ENCODE measurements at regions not wholly inside any gene's neighbourhood (a gene's known extent, or its start where the extent isn't known, plus 50 kb on each side); places are given as distances from the start of the nearest gene placed in this dataset.

- Histone ChIP-seq H3K4me1 (ENCODE audit: control insufficient read depth, insufficient read depth, low read length) (peaks cover 4% of the 10 kb centered on the region; the same call in 1 of the 2 replicates), H3K27me3 (ENCODE audit: control insufficient read depth, insufficient read depth, low read length) (no peaks in the 10 kb centered on the region), H3K9me3 (ENCODE audit: control insufficient read depth, insufficient read depth, low read depth, low read length) (no peaks in the 10 kb centered on the region), H3K36me3 (ENCODE audit: control insufficient read depth, insufficient read depth, low read length) (no peaks in the 10 kb centered on the region), H3K9ac (ENCODE audit: low read length) (no peak overlapping the region), H3K27ac (ENCODE audit: low read depth, low read length) (no peak overlapping the region), H3K4me3 (ENCODE audit: low read depth, low read length) (no peak overlapping the region)
These were observed 145.3 kb upstream of the STXBP5 start for GRCh38 chr6:147058786-147059385.

- Histone ChIP-seq H3K9me3 (ENCODE audit: control insufficient read depth, insufficient read depth, low read depth, low read length) (no peaks in the 10 kb centered on the region), H3K9ac (ENCODE audit: low read length) (no peak overlapping the region), H3K4me1 (ENCODE audit: control insufficient read depth, insufficient read depth, low read length) (peaks cover 4% of the 10 kb centered on the region; the same call in 1 of the 2 replicates), H3K4me3 (ENCODE audit: low read depth, low read length) (no peak overlapping the region), H3K27me3 (ENCODE audit: control insufficient read depth, insufficient read depth, low read length) (no peaks in the 10 kb centered on the region), H3K36me3 (ENCODE audit: control insufficient read depth, insufficient read depth, low read length) (no peaks in the 10 kb centered on the region), H3K27ac (ENCODE audit: low read depth, low read length) (no peak overlapping the region)
These were observed 143.6 kb upstream of the STXBP5 start for GRCh38 chr6:147060636-147061035.

- Histone ChIP-seq H3K27me3 (ENCODE audit: control insufficient read depth, insufficient read depth, low read length) (no peaks in the 10 kb centered on the region), H3K4me3 (ENCODE audit: low read depth, low read length) (no peak overlapping the region), H3K36me3 (ENCODE audit: control insufficient read depth, insufficient read depth, low read length) (no peaks in the 10 kb centered on the region), H3K4me1 (ENCODE audit: control insufficient read depth, insufficient read depth, low read length) (no peaks in the 10 kb centered on the region), H3K9ac (ENCODE audit: low read length) (no peak overlapping the region), H3K27ac (ENCODE audit: low read depth, low read length) (no peak overlapping the region), H3K9me3 (ENCODE audit: control insufficient read depth, insufficient read depth, low read depth, low read length) (no peaks in the 10 kb centered on the region)
These were observed 143.0 kb upstream of the STXBP5 start for GRCh38 chr6:147061252-147061651.

- Histone ChIP-seq H3K9ac (ENCODE audit: low read length) (no peak overlapping the region), H3K9me3 (ENCODE audit: control insufficient read depth, insufficient read depth, low read depth, low read length) (no peaks in the 10 kb centered on the region), H3K4me1 (ENCODE audit: control insufficient read depth, insufficient read depth, low read length) (no peaks in the 10 kb centered on the region), H3K4me3 (ENCODE audit: low read depth, low read length) (no peak overlapping the region), H3K36me3 (ENCODE audit: control insufficient read depth, insufficient read depth, low read length) (no peaks in the 10 kb centered on the region), H3K27me3 (ENCODE audit: control insufficient read depth, insufficient read depth, low read length) (no peaks in the 10 kb centered on the region), H3K27ac (ENCODE audit: low read depth, low read length) (no peak overlapping the region)
These were observed 140.7 kb upstream of the STXBP5 start for GRCh38 chr6:147063469-147064031.

GRCh38 chr6:147065786-147066185 is 138.4 kb upstream of the STXBP5 start:
- no peaks in the 10 kb centered on the region for H3K36me3 ChIP-seq (ENCODE audit: control insufficient read depth, insufficient read depth, low read length)
- no peaks in the 10 kb centered on the region for H3K27me3 ChIP-seq (ENCODE audit: control insufficient read depth, insufficient read depth, low read length)

GRCh38 chr6:147067184-147067583 is 137.0 kb upstream of the STXBP5 start:
- H3K27me3 ChIP-seq (ENCODE audit: control insufficient read depth, insufficient read depth, low read length) = no peaks in the 10 kb centered on the region
- H3K4me1 ChIP-seq (ENCODE audit: control insufficient read depth, insufficient read depth, low read length) = no peaks in the 10 kb centered on the region
- H3K9me3 ChIP-seq (ENCODE audit: control insufficient read depth, insufficient read depth, low read depth, low read length) = peaks cover 6% of the 10 kb centered on the region; the same call in 1 of the 2 replicates
- H3K9ac ChIP-seq (ENCODE audit: low read length) = no peak overlapping the region
- H3K4me3 ChIP-seq (ENCODE audit: low read depth, low read length) = no peak overlapping the region
- H3K27ac ChIP-seq (ENCODE audit: low read depth, low read length) = no peak overlapping the region
- H3K36me3 ChIP-seq (ENCODE audit: control insufficient read depth, insufficient read depth, low read length) = no peaks in the 10 kb centered on the region

More at GRCh38 chr6:147065786-147066185, 138.4 kb upstream of the STXBP5 start:
- Histone ChIP-seq H3K27ac (ENCODE audit: low read depth, low read length) (no peak overlapping the region), H3K4me1 (ENCODE audit: control insufficient read depth, insufficient read depth, low read length) (no peaks in the 10 kb centered on the region), H3K9ac (ENCODE audit: low read length) (no peak overlapping the region), H3K9me3 (ENCODE audit: control insufficient read depth, insufficient read depth, low read depth, low read length) (peaks cover 6% of the 10 kb centered on the region; the same call in 1 of the 2 replicates), H3K4me3 (ENCODE audit: low read depth, low read length) (no peak overlapping the region)

- no peak overlapping the region for H3K4me3 ChIP-seq (ENCODE audit: low read depth, low read length)
- H3K27ac ChIP-seq (ENCODE audit: low read depth, low read length) = no peak overlapping the region
- H3K4me1 ChIP-seq (ENCODE audit: control insufficient read depth, insufficient read depth, low read length) = no peaks in the 10 kb centered on the region
- H3K36me3 ChIP-seq (ENCODE audit: control insufficient read depth, insufficient read depth, low read length) = no peaks in the 10 kb centered on the region
- peaks cover 6% of the 10 kb centered on the region; the same call in 1 of the 2 replicates for H3K9me3 ChIP-seq (ENCODE audit: control insufficient read depth, insufficient read depth, low read depth, low read length)
- no peak overlapping the region for H3K9ac ChIP-seq (ENCODE audit: low read length)
- no peaks in the 10 kb centered on the region for H3K27me3 ChIP-seq (ENCODE audit: control insufficient read depth, insufficient read depth, low read length)
These were observed 132.4 kb upstream of the STXBP5 start for GRCh38 chr6:147071776-147072175.

GRCh38 chr6:147075381-147075780 is 128.8 kb upstream of the STXBP5 start:
- no peaks in the 10 kb centered on the region for H3K4me1 ChIP-seq (ENCODE audit: control insufficient read depth, insufficient read depth, low read length)
- H3K36me3 ChIP-seq (ENCODE audit: control insufficient read depth, insufficient read depth, low read length) = no peaks in the 10 kb centered on the region

GRCh38 chr6:147077251-147077650 is 127.0 kb upstream of the STXBP5 start:
- H3K9me3 ChIP-seq (ENCODE audit: control insufficient read depth, insufficient read depth, low read depth, low read length) = no peaks in the 10 kb centered on the region
- no peak overlapping the region for H3K27ac ChIP-seq (ENCODE audit: low read depth, low read length)
- H3K36me3 ChIP-seq (ENCODE audit: control insufficient read depth, insufficient read depth, low read length) = no peaks in the 10 kb centered on the region
- no peaks in the 10 kb centered on the region for H3K4me1 ChIP-seq (ENCODE audit: control insufficient read depth, insufficient read depth, low read length)
- H3K9ac ChIP-seq (ENCODE audit: low read length) = no peak overlapping the region
- H3K4me3 ChIP-seq (ENCODE audit: low read depth, low read length) = no peak overlapping the region
- no peaks in the 10 kb centered on the region for H3K27me3 ChIP-seq (ENCODE audit: control insufficient read depth, insufficient read depth, low read length)

More at GRCh38 chr6:147075381-147075780, 128.8 kb upstream of the STXBP5 start:
- Histone ChIP-seq H3K4me3 (ENCODE audit: low read depth, low read length) (no peak overlapping the region), H3K27ac (ENCODE audit: low read depth, low read length) (no peak overlapping the region), H3K9me3 (ENCODE audit: control insufficient read depth, insufficient read depth, low read depth, low read length) (no peaks in the 10 kb centered on the region), H3K27me3 (ENCODE audit: control insufficient read depth, insufficient read depth, low read length) (no peaks in the 10 kb centered on the region), H3K9ac (ENCODE audit: low read length) (no peak overlapping the region)

- Histone ChIP-seq H3K9me3 (ENCODE audit: control insufficient read depth, insufficient read depth, low read depth, low read length) (no peaks in the 10 kb centered on the region), H3K4me3 (ENCODE audit: low read depth, low read length) (no peak overlapping the region), H3K9ac (ENCODE audit: low read length) (no peak overlapping the region), H3K36me3 (ENCODE audit: control insufficient read depth, insufficient read depth, low read length) (no peaks in the 10 kb centered on the region), H3K4me1 (ENCODE audit: control insufficient read depth, insufficient read depth, low read length) (no peaks in the 10 kb centered on the region), H3K27ac (ENCODE audit: low read depth, low read length) (no peak overlapping the region), H3K27me3 (ENCODE audit: control insufficient read depth, insufficient read depth, low read length) (no peaks in the 10 kb centered on the region)
These were observed 126.1 kb upstream of the STXBP5 start for GRCh38 chr6:147078106-147078505.

GRCh38 chr6:147078602-147079001 is 125.6 kb upstream of the STXBP5 start:
- Histone ChIP-seq H3K4me1 (ENCODE audit: control insufficient read depth, insufficient read depth, low read length) (no peaks in the 10 kb centered on the region), H3K4me3 (ENCODE audit: low read depth, low read length) (no peak overlapping the region), H3K36me3 (ENCODE audit: control insufficient read depth, insufficient read depth, low read length) (no peaks in the 10 kb centered on the region), H3K27me3 (ENCODE audit: control insufficient read depth, insufficient read depth, low read length) (no peaks in the 10 kb centered on the region), H3K9ac (ENCODE audit: low read length) (no peak overlapping the region), H3K27ac (ENCODE audit: low read depth, low read length) (no peak overlapping the region), H3K9me3 (ENCODE audit: control insufficient read depth, insufficient read depth, low read depth, low read length) (no peaks in the 10 kb centered on the region)

All from HUES6 (cell line).